WTC11 (cell line): ENCODE measurements at regions not wholly inside any gene's neighbourhood (a gene's known extent, or its start where the extent isn't known, plus 50 kb on each side); places are given as distances from the start of the nearest gene placed in this dataset.

Experiments
- ATAC-seq: fragments of 200-7000 bp; cut with Tn5 transposase; 2 replicates; pipeline ENCODE4 v1.10.0; 2021; ENCODE audit warnings: mild to moderate bottlenecking, moderate library complexity
- CTCF ChIA-PET: fragments of 300-600 bp; sonication (Branson Sonifier 250); formaldehyde crosslinking; loops from one replicate; lab custom pipeline; 2021; ENCODE audit warnings: antibody characterized with exemption; lab: Charles Lee
- POLR2A ChIA-PET: fragments of 350-600 bp; sonication (Branson Sonifier 250); formaldehyde crosslinking; loops from one replicate; lab custom pipeline; 2021; ENCODE audit warnings: antibody characterized with exemption; lab: Charles Lee
- DNase-seq: peaks from one replicate; pipeline ENCODE4 v3.0.0; 2021; ENCODE audit warnings: low spot score
- H3K27ac Mint-ChIP-seq: 2 replicates; pipeline ENCODE4 v1.8.0; 2021; ENCODE audit warnings: mixed read lengths
- H3K27me3 Mint-ChIP-seq: 2 replicates; pipeline ENCODE4 v1.8.0; 2021; ENCODE audit warnings: low read depth, mild to moderate bottlenecking, moderate library complexity, mixed read lengths
- H3K36me3 Mint-ChIP-seq: 2 replicates; pipeline ENCODE4 v1.8.0; 2021; ENCODE audit warnings: mixed read lengths
- H3K4me1 Mint-ChIP-seq: 2 replicates; pipeline ENCODE4 v1.8.0; 2022; ENCODE audit warnings: mixed read lengths
- H3K4me3 Mint-ChIP-seq: 2 replicates; pipeline ENCODE4 v1.8.0; 2021; ENCODE audit warnings: mild to moderate bottlenecking, moderate library complexity, mixed read lengths
- H3K9me3 Mint-ChIP-seq: 2 replicates; pipeline ENCODE4 v1.8.0; 2021; ENCODE audit warnings: mixed read lengths
- CBFB ChIP-seq: sonication (generic); formaldehyde crosslinking; IDR thresholded peaks from 2 replicates; pipeline ENCODE4 v1.8.1; 2022; ENCODE audit warnings: mild to moderate bottlenecking, low read depth, missing genetic modification reagents
- ELF4 ChIP-seq: sonication (generic); formaldehyde crosslinking; IDR thresholded peaks from 2 replicates; pipeline ENCODE4 v1.8.1; 2022; ENCODE audit warnings: low read depth, mild to moderate bottlenecking, moderate library complexity, missing genetic modification reagents
- EMX1 ChIP-seq: fragments of 250-450 bp; sonication (Bioruptor Pico); IDR thresholded peaks from 2 replicates; pipeline ENCODE4 v1.8.0; 2021; ENCODE audit warnings: mild to moderate bottlenecking
- ETV6 ChIP-seq: sonication (generic); formaldehyde crosslinking; IDR thresholded peaks from 2 replicates; pipeline ENCODE4 v1.8.1; 2022; ENCODE audit warnings: mild to moderate bottlenecking, missing genetic modification reagents
- FOXP4 ChIP-seq: sonication (generic); formaldehyde crosslinking; IDR thresholded peaks from 2 replicates; pipeline ENCODE4 v1.8.0; 2022; ENCODE audit warnings: mild to moderate bottlenecking, missing genetic modification reagents
- GRHL2 ChIP-seq: fragments of 250-450 bp; sonication (Bioruptor Pico); IDR thresholded peaks from 2 replicates; pipeline ENCODE4 v1.8.0; 2022; ENCODE audit warnings: mild to moderate bottlenecking, moderate library complexity; ENCODE audit not compliant: insufficient replicate concordance, severe bottlenecking
- GTF2I ChIP-seq: fragments of 250-450 bp; sonication (Bioruptor Pico); conservative IDR thresholded peaks from 2 replicates; pipeline ENCODE4 v1.4.0; 2021; ENCODE audit warnings: mild to moderate bottlenecking
- KAT7 ChIP-seq: sonication (generic); formaldehyde crosslinking; IDR thresholded peaks from 2 replicates; pipeline ENCODE4 v1.8.1; 2023; ENCODE audit warnings: missing genetic modification reagents, mild to moderate bottlenecking, borderline replicate concordance
- MXD4 ChIP-seq: fragments of 250-450 bp; sonication (Bioruptor Pico); IDR thresholded peaks from 2 replicates; pipeline ENCODE4 v1.8.0; 2021; ENCODE audit warnings: mild to moderate bottlenecking, moderate library complexity, borderline replicate concordance
- NR1H2 ChIP-seq: sonication (generic); formaldehyde crosslinking; IDR thresholded peaks from 2 replicates; pipeline ENCODE4 v1.9.0; 2021; ENCODE audit warnings: mild to moderate bottlenecking, moderate library complexity, missing genetic modification reagents
- PREB ChIP-seq: sonication (generic); formaldehyde crosslinking; IDR thresholded peaks from 2 replicates; pipeline ENCODE4 v1.8.1; 2022; ENCODE audit warnings: mild to moderate bottlenecking, missing genetic modification reagents, moderate library complexity, borderline replicate concordance
- PRRX2 ChIP-seq: fragments of 250-450 bp; sonication (Bioruptor Pico); IDR thresholded peaks from 2 replicates; pipeline ENCODE4 v1.8.0; 2021; ENCODE audit warnings: mild to moderate bottlenecking
- ZBTB21 ChIP-seq: sonication (generic); formaldehyde crosslinking; IDR thresholded peaks from 2 replicates; pipeline ENCODE4 v1.8.1; 2023; ENCODE audit warnings: mild to moderate bottlenecking, missing genetic modification reagents, borderline replicate concordance
- ZNF121 ChIP-seq: sonication (generic); formaldehyde crosslinking; IDR thresholded peaks from 2 replicates; pipeline ENCODE4 v1.8.0; 2023; ENCODE audit warnings: missing genetic modification reagents
- ZNF263 ChIP-seq: sonication (generic); formaldehyde crosslinking; IDR thresholded peaks from 2 replicates; pipeline ENCODE4 v1.8.1; 2022; ENCODE audit warnings: low read depth, mild to moderate bottlenecking, moderate library complexity, missing genetic modification reagents
- TF ChIP-seq, protein P1 (sequence below): fragments of 250-450 bp; sonication (Bioruptor Pico); IDR thresholded peaks from 2 replicates; pipeline ENCODE4 v1.9.0; 2021; ENCODE audit warnings: mild to moderate bottlenecking
- TF ChIP-seq, protein P2 (sequence below): sonication (generic); formaldehyde crosslinking; IDR thresholded peaks from 2 replicates; pipeline ENCODE4 v1.8.1; 2022; ENCODE audit warnings: low read depth, mild to moderate bottlenecking, moderate library complexity, missing genetic modification reagents, borderline replicate concordance
- TF ChIP-seq, protein P3 (sequence below): sonication (generic); formaldehyde crosslinking; IDR thresholded peaks from 2 replicates; pipeline ENCODE4 v1.8.0; 2023; ENCODE audit warnings: missing genetic modification reagents, mild to moderate bottlenecking, borderline replicate concordance

GRCh38 chr9:108417726-108418125 is 438.1 kb downstream of the ACTL7B start:
- H3K36me3 Mint-ChIP-seq, result no peaks in the 10 kb centered on the region
- no peak for DNase-seq
- H3K27me3 Mint-ChIP-seq, result no peaks in the 10 kb centered on the region
- CTCF ChIA-PET, result no interaction called here
- POLR2A ChIA-PET, result no interaction called here
- no peak for ATAC-seq
- H3K4me1 Mint-ChIP-seq, result peaks cover 6% of the 10 kb centered on the region; the same call in 1 of the 2 replicates
- no peak overlapping the region for H3K27ac Mint-ChIP-seq
- no peak overlapping the region for H3K4me3 Mint-ChIP-seq
- TF ChIP-seq ETV6 (CRISPR knock-in tag), result no peak
- TF ChIP-seq, all 79 proteins: peak for 0
- H3K9me3 Mint-ChIP-seq, result peaks cover 9% of the 10 kb centered on the region

GRCh38 chr9:108417312-108417711 is 438.5 kb downstream of the ACTL7B start:
- ChIA-PET POLR2A (no interaction called here), CTCF (interaction anchor here (1.2 to 1.3 kb wide), 3 partner anchors 10 to 148 kb away, joined by 3 to 12 read pairs (median 4); no protein-coding TSS in a partner anchor)
- TF ChIP-seq GRHL2 (CRISPR knock-in tag) (no peak), ZNF263 (CRISPR knock-in tag) (no peak), CBFB (CRISPR knock-in tag) (no peak), PREB (CRISPR knock-in tag) (no peak), KAT7 (CRISPR knock-in tag) (no peak), ZBTB21 (CRISPR knock-in tag) (no peak), ZNF121 (CRISPR knock-in tag) (no peak), MXD4 (CRISPR knock-in tag) (no peak), PRRX2 (no peak), GTF2I (no peak), NR1H2 (CRISPR knock-in tag) (no peak), FOXP4 (CRISPR knock-in tag) (no peak), ELF4 (no peak), EMX1 (CRISPR knock-in tag) (no peak)
- TF ChIP-seq, protein P1, sequence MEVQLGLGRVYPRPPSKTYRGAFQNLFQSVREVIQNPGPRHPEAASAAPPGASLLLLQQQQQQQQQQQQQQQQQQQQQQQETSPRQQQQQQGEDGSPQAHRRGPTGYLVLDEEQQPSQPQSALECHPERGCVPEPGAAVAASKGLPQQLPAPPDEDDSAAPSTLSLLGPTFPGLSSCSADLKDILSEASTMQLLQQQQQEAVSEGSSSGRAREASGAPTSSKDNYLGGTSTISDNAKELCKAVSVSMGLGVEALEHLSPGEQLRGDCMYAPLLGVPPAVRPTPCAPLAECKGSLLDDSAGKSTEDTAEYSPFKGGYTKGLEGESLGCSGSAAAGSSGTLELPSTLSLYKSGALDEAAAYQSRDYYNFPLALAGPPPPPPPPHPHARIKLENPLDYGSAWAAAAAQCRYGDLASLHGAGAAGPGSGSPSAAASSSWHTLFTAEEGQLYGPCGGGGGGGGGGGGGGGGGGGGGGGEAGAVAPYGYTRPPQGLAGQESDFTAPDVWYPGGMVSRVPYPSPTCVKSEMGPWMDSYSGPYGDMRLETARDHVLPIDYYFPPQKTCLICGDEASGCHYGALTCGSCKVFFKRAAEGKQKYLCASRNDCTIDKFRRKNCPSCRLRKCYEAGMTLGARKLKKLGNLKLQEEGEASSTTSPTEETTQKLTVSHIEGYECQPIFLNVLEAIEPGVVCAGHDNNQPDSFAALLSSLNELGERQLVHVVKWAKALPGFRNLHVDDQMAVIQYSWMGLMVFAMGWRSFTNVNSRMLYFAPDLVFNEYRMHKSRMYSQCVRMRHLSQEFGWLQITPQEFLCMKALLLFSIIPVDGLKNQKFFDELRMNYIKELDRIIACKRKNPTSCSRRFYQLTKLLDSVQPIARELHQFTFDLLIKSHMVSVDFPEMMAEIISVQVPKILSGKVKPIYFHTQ (CRISPR knock-in tag), result no peak
- TF ChIP-seq, protein P2, sequence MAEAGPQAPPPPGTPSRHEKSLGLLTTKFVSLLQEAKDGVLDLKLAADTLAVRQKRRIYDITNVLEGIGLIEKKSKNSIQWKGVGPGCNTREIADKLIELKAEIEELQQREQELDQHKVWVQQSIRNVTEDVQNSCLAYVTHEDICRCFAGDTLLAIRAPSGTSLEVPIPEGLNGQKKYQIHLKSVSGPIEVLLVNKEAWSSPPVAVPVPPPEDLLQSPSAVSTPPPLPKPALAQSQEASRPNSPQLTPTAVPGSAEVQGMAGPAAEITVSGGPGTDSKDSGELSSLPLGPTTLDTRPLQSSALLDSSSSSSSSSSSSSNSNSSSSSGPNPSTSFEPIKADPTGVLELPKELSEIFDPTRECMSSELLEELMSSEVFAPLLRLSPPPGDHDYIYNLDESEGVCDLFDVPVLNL (CRISPR knock-in tag), result no peak
- TF ChIP-seq, protein P3, sequence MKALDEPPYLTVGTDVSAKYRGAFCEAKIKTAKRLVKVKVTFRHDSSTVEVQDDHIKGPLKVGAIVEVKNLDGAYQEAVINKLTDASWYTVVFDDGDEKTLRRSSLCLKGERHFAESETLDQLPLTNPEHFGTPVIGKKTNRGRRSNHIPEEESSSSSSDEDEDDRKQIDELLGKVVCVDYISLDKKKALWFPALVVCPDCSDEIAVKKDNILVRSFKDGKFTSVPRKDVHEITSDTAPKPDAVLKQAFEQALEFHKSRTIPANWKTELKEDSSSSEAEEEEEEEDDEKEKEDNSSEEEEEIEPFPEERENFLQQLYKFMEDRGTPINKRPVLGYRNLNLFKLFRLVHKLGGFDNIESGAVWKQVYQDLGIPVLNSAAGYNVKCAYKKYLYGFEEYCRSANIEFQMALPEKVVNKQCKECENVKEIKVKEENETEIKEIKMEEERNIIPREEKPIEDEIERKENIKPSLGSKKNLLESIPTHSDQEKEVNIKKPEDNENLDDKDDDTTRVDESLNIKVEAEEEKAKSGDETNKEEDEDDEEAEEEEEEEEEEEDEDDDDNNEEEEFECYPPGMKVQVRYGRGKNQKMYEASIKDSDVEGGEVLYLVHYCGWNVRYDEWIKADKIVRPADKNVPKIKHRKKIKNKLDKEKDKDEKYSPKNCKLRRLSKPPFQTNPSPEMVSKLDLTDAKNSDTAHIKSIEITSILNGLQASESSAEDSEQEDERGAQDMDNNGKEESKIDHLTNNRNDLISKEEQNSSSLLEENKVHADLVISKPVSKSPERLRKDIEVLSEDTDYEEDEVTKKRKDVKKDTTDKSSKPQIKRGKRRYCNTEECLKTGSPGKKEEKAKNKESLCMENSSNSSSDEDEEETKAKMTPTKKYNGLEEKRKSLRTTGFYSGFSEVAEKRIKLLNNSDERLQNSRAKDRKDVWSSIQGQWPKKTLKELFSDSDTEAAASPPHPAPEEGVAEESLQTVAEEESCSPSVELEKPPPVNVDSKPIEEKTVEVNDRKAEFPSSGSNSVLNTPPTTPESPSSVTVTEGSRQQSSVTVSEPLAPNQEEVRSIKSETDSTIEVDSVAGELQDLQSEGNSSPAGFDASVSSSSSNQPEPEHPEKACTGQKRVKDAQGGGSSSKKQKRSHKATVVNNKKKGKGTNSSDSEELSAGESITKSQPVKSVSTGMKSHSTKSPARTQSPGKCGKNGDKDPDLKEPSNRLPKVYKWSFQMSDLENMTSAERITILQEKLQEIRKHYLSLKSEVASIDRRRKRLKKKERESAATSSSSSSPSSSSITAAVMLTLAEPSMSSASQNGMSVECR, result no peak
- no peak for ATAC-seq
- Mint-ChIP-seq H3K36me3 (no peaks in the 10 kb centered on the region), H3K4me3 (no peak overlapping the region), H3K9me3 (peaks cover 9% of the 10 kb centered on the region), H3K4me1 (peaks cover 6% of the 10 kb centered on the region; the same call in 1 of the 2 replicates), H3K27ac (no peak overlapping the region), H3K27me3 (no peaks in the 10 kb centered on the region)
- DNase-seq, result no peak
